H9 (cell line): ENCODE measurements at regions not wholly inside any gene's neighbourhood (a gene's known extent, or its start where the extent isn't known, plus 50 kb on each side); places are given as distances from the start of the nearest gene placed in this dataset.

ENCODE experiments used
- DNase-seq: peaks from one replicate; pipeline ENCODE4 v3.0.0-alpha.2; 2017
- H2AFZ ChIP-seq: one replicate; pipeline ENCODE4 v1.6.1; 2013; ENCODE audit warnings: mild to moderate bottlenecking, low read length, control low read depth, moderate library complexity
- H2AK5ac ChIP-seq: 2 replicates; pipeline ENCODE4 v1.6.1; 2013; ENCODE audit warnings: low read length, control low read depth, mixed read lengths; ENCODE audit not compliant: insufficient read length
- H2BK120ac ChIP-seq: one replicate; pipeline ENCODE4 v1.6.1; 2013; ENCODE audit warnings: low read depth, mild to moderate bottlenecking, low read length, control low read depth, inconsistent platforms; ENCODE audit not compliant: poor library complexity, severe bottlenecking
- H2BK12ac ChIP-seq: 2 replicates; pipeline ENCODE4 v1.6.1; 2013; ENCODE audit warnings: low read length, control low read depth, mixed read lengths, low read depth; ENCODE audit not compliant: insufficient read length
- H2BK15ac ChIP-seq: 2 replicates; pipeline ENCODE4 v1.6.1; 2013; ENCODE audit warnings: low read depth, low read length, control low read depth
- H2BK20ac ChIP-seq: one replicate; pipeline ENCODE4 v1.6.1; 2013; ENCODE audit warnings: low read depth, mild to moderate bottlenecking, low read length, control low read depth, inconsistent platforms; ENCODE audit not compliant: poor library complexity, severe bottlenecking
- H2BK5ac ChIP-seq: 2 replicates; pipeline ENCODE4 v1.6.1; 2013; ENCODE audit warnings: low read length, control low read depth, mixed read lengths; ENCODE audit not compliant: insufficient read length
- H3K14ac ChIP-seq: 2 replicates; pipeline ENCODE4 v1.6.1; 2013; ENCODE audit warnings: low read length, control low read depth; ENCODE audit not compliant: insufficient read depth
- H3K18ac ChIP-seq: 2 replicates; pipeline ENCODE4 v1.6.1; 2013; ENCODE audit warnings: low read depth, mild to moderate bottlenecking, mixed read lengths, low read length, control low read depth; ENCODE audit not compliant: insufficient read length
- H3K23ac ChIP-seq: 2 replicates; pipeline ENCODE4 v1.6.1; 2013; ENCODE audit warnings: low read length, control low read depth, mixed read lengths, low read depth; ENCODE audit not compliant: insufficient read length
- H3K23me2 ChIP-seq: 2 replicates; pipeline ENCODE4 v1.6.1; 2013; ENCODE audit warnings: low read depth, mild to moderate bottlenecking, mixed read lengths, low read length, control low read depth; ENCODE audit not compliant: insufficient read length, poor library complexity, severe bottlenecking
- H3K27ac ChIP-seq: 2 replicates; pipeline ENCODE4 v1.5.1; 2013; ENCODE audit warnings: low read length, control low read depth, mixed read lengths, low read depth; ENCODE audit not compliant: insufficient read length
- H3K27me3 ChIP-seq: 2 replicates; pipeline ENCODE4 v1.6.1; 2013; ENCODE audit warnings: low read length, control low read depth, inconsistent platforms; ENCODE audit not compliant: insufficient read depth
- H3K4ac ChIP-seq: 2 replicates; pipeline ENCODE4 v1.6.1; 2013; ENCODE audit warnings: low read depth, mild to moderate bottlenecking, control low read depth, inconsistent platforms, low read length, moderate library complexity
- H3K4me1 ChIP-seq: 2 replicates; pipeline ENCODE4 v1.6.1; 2013; ENCODE audit warnings: low read length, control low read depth, inconsistent platforms; ENCODE audit not compliant: insufficient read depth
- H3K4me2 ChIP-seq: 2 replicates; pipeline ENCODE4 v1.6.1; 2013; ENCODE audit warnings: low read length, control low read depth, mixed read lengths; ENCODE audit not compliant: insufficient read length, insufficient read depth
- H3K56ac ChIP-seq: 2 replicates; pipeline ENCODE4 v1.6.1; 2013; ENCODE audit warnings: low read depth, mild to moderate bottlenecking, mixed read lengths, low read length, control low read depth; ENCODE audit not compliant: insufficient read length
- H3K79me1 ChIP-seq: 2 replicates; pipeline ENCODE4 v1.6.1; 2013; ENCODE audit warnings: low read depth, mild to moderate bottlenecking, moderate library complexity, low read length, control low read depth, inconsistent platforms; ENCODE audit not compliant: insufficient read depth, poor library complexity, severe bottlenecking
- H3K79me2 ChIP-seq: 2 replicates; pipeline ENCODE4 v1.6.1; 2013; ENCODE audit warnings: low read length, control low read depth, inconsistent platforms; ENCODE audit not compliant: insufficient read depth
- H3K9ac ChIP-seq: 2 replicates; pipeline ENCODE4 v1.6.1; 2013; ENCODE audit warnings: low read length, control low read depth, mixed read lengths; ENCODE audit not compliant: insufficient read length; ENCODE audit errors: extremely low read depth
- H3K9me3 ChIP-seq: one replicate; pipeline ENCODE4 v1.6.1; 2013; ENCODE audit warnings: low read depth, low read length, inconsistent platforms; ENCODE audit not compliant: control insufficient read depth
- H3T11ph ChIP-seq: one replicate; pipeline ENCODE4 v1.6.1; 2013; ENCODE audit warnings: mild to moderate bottlenecking, low read length, control low read depth, inconsistent platforms
- H4K20me1 ChIP-seq: one replicate; pipeline ENCODE4 v1.6.1; 2013; ENCODE audit not compliant: control insufficient read depth, insufficient read length, insufficient read depth
- H4K5ac ChIP-seq: 2 replicates; pipeline ENCODE4 v1.6.1; 2013; ENCODE audit warnings: low read depth, mild to moderate bottlenecking, mixed read lengths, low read length, control low read depth; ENCODE audit not compliant: insufficient read length
- H4K8ac ChIP-seq: replicated peaks from 2 replicates; pipeline ENCODE4 v1.6.1; 2013; ENCODE audit warnings: low read length, control low read depth, mixed read lengths, low read depth; ENCODE audit not compliant: insufficient read length
- H4K91ac ChIP-seq: 2 replicates; pipeline ENCODE4 v1.6.1; 2013; ENCODE audit warnings: low read depth, mild to moderate bottlenecking, moderate library complexity, mixed read lengths, low read length, control low read depth; ENCODE audit not compliant: insufficient read length
- H3K27ac Mint-ChIP-seq, 3 experiments: 2 replicates in 2 of 3; 3 replicates in 1 of 3; pipeline ENCODE4 v1.8.0; 2020 to 2021; ENCODE audit warnings: mixed read lengths in 3 of 3, mild to moderate bottlenecking in 1 of 3, moderate library complexity in 1 of 3
- H3K27me3 Mint-ChIP-seq: 2 replicates; pipeline ENCODE4 v1.8.0; 2021; ENCODE audit warnings: low read depth, mild to moderate bottlenecking, moderate library complexity, mixed read lengths
- H3K36me3 Mint-ChIP-seq, 3 experiments: 2 replicates in 2 of 3; 3 replicates in 1 of 3; pipeline ENCODE4 v1.8.0; 2020 to 2021; ENCODE audit warnings: low read depth in 3 of 3, mixed read lengths in 3 of 3; ENCODE audit not compliant: insufficient read depth in 1 of 3
- H3K4me1 Mint-ChIP-seq, 2 experiments: 2 replicates each; pipeline ENCODE4 v1.8.0; 2020; ENCODE audit warnings: mixed read lengths in 2 of 2
- H3K4me3 Mint-ChIP-seq, 2 experiments: 2 replicates in 1 of 2; 3 replicates in 1 of 2; pipeline ENCODE4 v1.8.0; 2020 to 2021; ENCODE audit warnings: mild to moderate bottlenecking in 2 of 2, mixed read lengths in 2 of 2, moderate library complexity in 1 of 2
- H3K9me3 Mint-ChIP-seq, 2 experiments: 2 replicates in 1 of 2; 3 replicates in 1 of 2; pipeline ENCODE4 v1.8.0; 2020; ENCODE audit warnings: mild to moderate bottlenecking in 2 of 2, mixed read lengths in 2 of 2, moderate library complexity in 1 of 2
- CTCF ChIP-seq: fragments of 200-600 bp; sonication (generic); conservative IDR thresholded peaks from 3 replicates; pipeline ENCODE4 v1.8.0; 2021; ENCODE audit warnings: antibody characterized with exemption, mild to moderate bottlenecking
- WGBS: extraction: QIAGEN DNeasy Blood & Tissue Kit; methylation state at CpG from one replicate; pipeline ENCODE4 v1.1.7; 2013; ENCODE audit warnings: missing lambda C conversion rate, low lambda C conversion rate, mixed read lengths; ENCODE audit not compliant: insufficient read length; ENCODE audit errors: extremely low coverage; 5-methylcytosine and 5-hydroxymethylcytosine counted together

GRCh38 chr10:3376631-3377030, 204.0 kb upstream of the PITRM1 start:
- TF ChIP-seq CTCF, result no peak
- Histone ChIP-seq H3K27me3 (no peaks in the 10 kb centered on the region), H2BK5ac (no peak overlapping the region), H2BK15ac (no peak overlapping the region), H3K4me1 (no peaks in the 10 kb centered on the region), H4K20me1 (no peaks in the 10 kb centered on the region), H3K18ac (no peak overlapping the region), H2BK20ac (no peak overlapping the region), H3K14ac (no peak overlapping the region), H3K27ac (no peak overlapping the region), H3K23me2 (no peaks in the 10 kb centered on the region), H2AK5ac (no peak overlapping the region), H3T11ph (no peak overlapping the region), H2BK12ac (no peak overlapping the region), H3K79me2 (no peaks in the 10 kb centered on the region), H3K79me1 (no peaks in the 10 kb centered on the region), H3K56ac (no peak overlapping the region), H4K91ac (no peak overlapping the region), H3K9me3 (no peaks in the 10 kb centered on the region), H3K4me2 (no peak overlapping the region), H4K5ac (no peak overlapping the region), H2BK120ac (no peak overlapping the region), H3K9ac (no peak overlapping the region), H4K8ac (no peak overlapping the region), H2AFZ (no peak overlapping the region), H3K23ac (no peak overlapping the region), H3K4ac (no peak overlapping the region)
- H3K27ac Mint-ChIP-seq, result no peak overlapping the region
- no peaks in the 10 kb centered on the region for H3K4me1 Mint-ChIP-seq
- H3K36me3 Mint-ChIP-seq, result no peaks in the 10 kb centered on the region
- peaks cover 2% of the 10 kb centered on the region in 2 experiments; a peak in 2 of 5 replicates for H3K9me3 Mint-ChIP-seq
- no peak for DNase-seq
- H3K4me3 Mint-ChIP-seq, result no peak overlapping the region
- WGBS, result no CpG with 5 or more reads among the region's 17 CpGs
- no peaks in the 10 kb centered on the region for H3K27me3 Mint-ChIP-seq
